Smooth muscle cell (in vitro differentiated cells): ENCODE measurements at regions not wholly inside any gene's neighbourhood (a gene's known extent, or its start where the extent isn't known, plus 50 kb on each side); places are given as distances from the start of the nearest gene placed in this dataset.

Experiments
- DNase-seq: peaks from one replicate; lab custom pipeline; 2025; ENCODE audit not compliant: unreplicated experiment; lab: John Stamatoyannopoulos, UW
- H2AFZ ChIP-seq: fragments of 200-600 bp; sonication (generic); 2 replicates; pipeline ENCODE4 v1.6.0; 2016; ENCODE audit warnings: antibody characterized with exemption, low read depth, mild to moderate bottlenecking
- H3F3A ChIP-seq: fragments of 200-600 bp; sonication (generic); 2 replicates; pipeline ENCODE4 v1.6.0; 2017; ENCODE audit warnings: antibody characterized with exemption, low read depth
- H3K27ac ChIP-seq: fragments of 200-600 bp; sonication (generic); 2 replicates; pipeline ENCODE4 v1.5.1; 2016; ENCODE audit warnings: low read depth, mild to moderate bottlenecking
- H3K27me3 ChIP-seq: fragments of 200-600 bp; sonication (generic); 2 replicates; pipeline ENCODE4 v1.6.1; 2016; ENCODE audit warnings: low read depth, mild to moderate bottlenecking
- H3K36me3 ChIP-seq: fragments of 200-600 bp; sonication (generic); 2 replicates; pipeline ENCODE4 v1.5.1; 2016; ENCODE audit warnings: low read depth
- H3K4me1 ChIP-seq: fragments of 200-600 bp; sonication (generic); 2 replicates; pipeline ENCODE4 v1.5.1; 2016; ENCODE audit warnings: low read depth
- H3K4me2 ChIP-seq: fragments of 200-600 bp; sonication (generic); 2 replicates; pipeline ENCODE4 v1.6.0; 2016; ENCODE audit warnings: mild to moderate bottlenecking
- H3K4me3 ChIP-seq: fragments of 200-600 bp; sonication (generic); 2 replicates; pipeline ENCODE4 v1.5.1; 2016; ENCODE audit warnings: mild to moderate bottlenecking
- H3K79me2 ChIP-seq: fragments of 200-600 bp; sonication (generic); 2 replicates; pipeline ENCODE4 v1.6.0; 2016; ENCODE audit warnings: low read depth, mild to moderate bottlenecking
- H3K9ac ChIP-seq: fragments of 200-600 bp; sonication (generic); 2 replicates; pipeline ENCODE4 v1.6.0; 2016; ENCODE audit warnings: low read depth
- H3K9me3 ChIP-seq: fragments of 200-600 bp; sonication (generic); replicated peaks from 2 replicates; pipeline ENCODE4 v1.5.1; 2016; ENCODE audit warnings: low read depth
- H4K20me1 ChIP-seq: fragments of 200-600 bp; sonication (generic); 2 replicates; pipeline ENCODE4 v1.6.0; 2016; ENCODE audit warnings: low read depth
- WGBS: methylation state at CpG from one replicate; pipeline ENCODE4 v1.1.7; 2016; ENCODE audit warnings: low lambda C conversion rate; 5-methylcytosine and 5-hydroxymethylcytosine counted together
- TF ChIP-seq, protein P1 (sequence below): fragments of 200-600 bp; sonication (generic); IDR thresholded peaks from 2 replicates; pipeline ENCODE4 v1.5.1; 2017; ENCODE audit warnings: borderline replicate concordance, mild to moderate bottlenecking, antibody characterized with exemption; ENCODE audit not compliant: insufficient read depth, poor library complexity, severe bottlenecking

GRCh38 chr12:60935981-60936761 lies 1324.0 kb upstream of the USP15 start:
- DNase-seq, result no peak
- no peak overlapping the region for H3K9ac ChIP-seq
- H3K4me2 ChIP-seq, result no peak overlapping the region
- H3F3A ChIP-seq, result no peaks in the 10 kb centered on the region
- H3K27me3 ChIP-seq, result no peaks in the 10 kb centered on the region
- H3K27ac ChIP-seq, result no peak overlapping the region
- no peaks in the 10 kb centered on the region for H3K4me1 ChIP-seq
- H3K9me3 ChIP-seq, result peaks cover 6% of the 10 kb centered on the region
- no peaks in the 10 kb centered on the region for H3K79me2 ChIP-seq
- H3K4me3 ChIP-seq, result no peak overlapping the region
- no peaks in the 10 kb centered on the region for H3K36me3 ChIP-seq
- no peaks in the 10 kb centered on the region for H4K20me1 ChIP-seq
- WGBS, result 88% methylated on average over 8 of the region's 8 CpGs
- H2AFZ ChIP-seq, result no peak overlapping the region
- TF ChIP-seq, protein P1, sequence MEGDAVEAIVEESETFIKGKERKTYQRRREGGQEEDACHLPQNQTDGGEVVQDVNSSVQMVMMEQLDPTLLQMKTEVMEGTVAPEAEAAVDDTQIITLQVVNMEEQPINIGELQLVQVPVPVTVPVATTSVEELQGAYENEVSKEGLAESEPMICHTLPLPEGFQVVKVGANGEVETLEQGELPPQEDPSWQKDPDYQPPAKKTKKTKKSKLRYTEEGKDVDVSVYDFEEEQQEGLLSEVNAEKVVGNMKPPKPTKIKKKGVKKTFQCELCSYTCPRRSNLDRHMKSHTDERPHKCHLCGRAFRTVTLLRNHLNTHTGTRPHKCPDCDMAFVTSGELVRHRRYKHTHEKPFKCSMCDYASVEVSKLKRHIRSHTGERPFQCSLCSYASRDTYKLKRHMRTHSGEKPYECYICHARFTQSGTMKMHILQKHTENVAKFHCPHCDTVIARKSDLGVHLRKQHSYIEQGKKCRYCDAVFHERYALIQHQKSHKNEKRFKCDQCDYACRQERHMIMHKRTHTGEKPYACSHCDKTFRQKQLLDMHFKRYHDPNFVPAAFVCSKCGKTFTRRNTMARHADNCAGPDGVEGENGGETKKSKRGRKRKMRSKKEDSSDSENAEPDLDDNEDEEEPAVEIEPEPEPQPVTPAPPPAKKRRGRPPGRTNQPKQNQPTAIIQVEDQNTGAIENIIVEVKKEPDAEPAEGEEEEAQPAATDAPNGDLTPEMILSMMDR, result no peak

DNA sequence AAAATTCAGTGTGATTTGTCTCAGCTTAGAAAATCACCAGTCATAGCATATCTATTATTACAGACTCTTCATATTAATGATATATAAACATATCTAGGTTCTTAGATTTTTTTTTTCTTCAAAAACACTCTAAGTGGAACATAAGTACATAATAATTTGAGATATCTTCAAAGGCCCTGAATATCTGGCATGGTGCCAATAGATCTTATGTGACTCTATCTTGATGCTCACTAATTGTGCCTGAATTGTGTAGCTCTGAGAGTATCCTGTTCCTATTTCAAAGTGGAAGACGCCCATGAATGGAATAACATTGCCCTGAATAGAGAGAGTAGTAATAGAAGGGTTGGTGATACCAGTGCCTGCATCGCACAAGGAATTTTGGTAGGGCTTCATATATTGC lies 1312.7 kb upstream of the USP15 start:
- Histone ChIP-seq H3K4me2 (no peak overlapping the region), H3K27me3 (no peaks in the 10 kb centered on the region), H4K20me1 (no peaks in the 10 kb centered on the region), H3K36me3 (no peaks in the 10 kb centered on the region), H3K4me1 (no peaks in the 10 kb centered on the region), H3K9me3 (no peaks in the 10 kb centered on the region), H3K27ac (no peak overlapping the region), H2AFZ (no peak overlapping the region), H3K4me3 (no peak overlapping the region), H3F3A (no peaks in the 10 kb centered on the region), H3K9ac (no peak overlapping the region), H3K79me2 (no peaks in the 10 kb centered on the region)
- WGBS, result 94% methylated on average over 2 of the region's 2 CpGs
- no peak for DNase-seq
- TF ChIP-seq, protein P1, result no peak

GRCh38 chr12:60967128-60967527 lies 1293.1 kb upstream of the USP15 start:
- Histone ChIP-seq H3K36me3 (no peaks in the 10 kb centered on the region), H3K27me3 (no peaks in the 10 kb centered on the region), H3K4me1 (no peaks in the 10 kb centered on the region), H3F3A (no peaks in the 10 kb centered on the region), H3K4me2 (no peak overlapping the region), H3K27ac (no peak overlapping the region), H2AFZ (no peak overlapping the region), H4K20me1 (no peaks in the 10 kb centered on the region), H3K4me3 (no peak overlapping the region), H3K79me2 (no peaks in the 10 kb centered on the region), H3K9me3 (no peaks in the 10 kb centered on the region), H3K9ac (no peak overlapping the region)
- TF ChIP-seq, protein P1, result no peak
- no peak for DNase-seq

GRCh38 chr12:60977966-60978365 lies 1282.2 kb upstream of the USP15 start:
- Histone ChIP-seq H3K27me3 (no peaks in the 10 kb centered on the region), H3K27ac (no peak overlapping the region), H3K9me3 (no peaks in the 10 kb centered on the region), H3K4me3 (no peak overlapping the region), H2AFZ (peak overlapping the region; percentile 33), H3K4me2 (peak overlapping the region; percentile 17), H3K9ac (no peak overlapping the region), H3K79me2 (no peaks in the 10 kb centered on the region), H4K20me1 (no peaks in the 10 kb centered on the region), H3F3A (no peaks in the 10 kb centered on the region), H3K4me1 (peaks cover 28% of the 10 kb centered on the region), H3K36me3 (no peaks in the 10 kb centered on the region)
- TF ChIP-seq, protein P1, result no peak
- WGBS, result 46% methylated on average over 3 of the region's 3 CpGs
- DNase-seq, result no peak
